HEK293 (cell line): ENCODE measurements at regions not wholly inside any gene's neighbourhood (a gene's known extent, or its start where the extent isn't known, plus 50 kb on each side); places are given as distances from the start of the nearest gene placed in this dataset.
"Not testable (repeated sequence)": the region's sequence is repeated elsewhere in the genome, so short reads cannot be mapped to it uniquely, and the experiment has no call there.

Source experiments
- CTCF ChIP-seq: fragments of 450-650 bp; formaldehyde crosslinking; IDR thresholded peaks from 2 replicates; pipeline ENCODE4 v1.5.1; 2016; ENCODE audit warnings: missing biosample characterization, missing genetic modification characterization
- REST ChIP-seq: fragments of 450-650 bp; formaldehyde crosslinking; IDR thresholded peaks from 2 replicates; pipeline ENCODE4 v1.5.1; 2016; ENCODE audit warnings: missing biosample characterization, missing genetic modification characterization
- SP2 ChIP-seq: fragments of 450-650 bp; formaldehyde crosslinking; IDR thresholded peaks from 2 replicates; pipeline ENCODE4 v1.5.1; 2016; ENCODE audit warnings: missing biosample characterization, missing genetic modification characterization
- ZBTB11 ChIP-seq: fragments of 450-650 bp; formaldehyde crosslinking; conservative IDR thresholded peaks from 2 replicates; pipeline ENCODE4 v1.5.1; 2016; ENCODE audit warnings: low read depth, missing biosample characterization, missing genetic modification characterization

- not testable (repeated sequence) for TF ChIP-seq ZBTB11 (tag by site-specific recombination); REST (tag by site-specific recombination); CTCF; SP2 (tag by site-specific recombination)
Measured at GRCh38 chr11:101779167-101779566, 135.6 kb upstream of the CEP126 start.
